Activated CD8-positive, alpha-beta memory T cell treated with anti-CD3 and anti-CD28 coated beads, Interleukin-2, amount 10 ng/mL, durations not matched to agents 7 days and 5 days (primary cell): ENCODE measurements at regions not wholly inside any gene's neighbourhood (a gene's known extent, or its start where the extent isn't known, plus 50 kb on each side); places are given as distances from the start of the nearest gene placed in this dataset.
"Not testable (repeated sequence)": the region's sequence is repeated elsewhere in the genome, so short reads cannot be mapped to it uniquely, and the experiment has no call there.

ENCODE experiments used
- ATAC-seq: fragments of 150-1000 bp; cut with Tn5 transposase; one replicate; pipeline ENCODE4 v1.10.0; 2021; ENCODE audit warnings: moderate library complexity
- CTCF ChIA-PET: fragments of 350-600 bp; sonication (Branson Sonifier 250); formaldehyde crosslinking; loops from one replicate; lab custom pipeline; 2021; ENCODE audit warnings: antibody characterized with exemption; lab: Charles Lee
- DNase-seq: peaks from one replicate; pipeline ENCODE4 v3.0.0-alpha.2; 2020
- H3K27ac Mint-ChIP-seq: one replicate; pipeline ENCODE4 v1.8.0; 2021; ENCODE audit warnings: mild to moderate bottlenecking, mixed read lengths
- H3K27me3 Mint-ChIP-seq: one replicate; pipeline ENCODE4 v1.8.0; 2021; ENCODE audit warnings: mixed read lengths
- H3K36me3 Mint-ChIP-seq: one replicate; pipeline ENCODE4 v1.8.0; 2021; ENCODE audit warnings: mild to moderate bottlenecking, mixed read lengths
- H3K4me1 Mint-ChIP-seq: one replicate; pipeline ENCODE4 v1.8.0; 2021; ENCODE audit warnings: mixed read lengths
- H3K4me3 Mint-ChIP-seq: one replicate; pipeline ENCODE4 v1.8.0; 2021; ENCODE audit warnings: mild to moderate bottlenecking, moderate library complexity, mixed read lengths
- H3K9me3 Mint-ChIP-seq: one replicate; pipeline ENCODE4 v1.8.0; 2022; ENCODE audit warnings: low read depth, mixed read lengths

- peaks cover 4% of the 10 kb centered on the region for H3K27me3 Mint-ChIP-seq
- H3K9me3 Mint-ChIP-seq = no peaks in the 10 kb centered on the region
- H3K27ac Mint-ChIP-seq = no peak overlapping the region
- no peaks in the 10 kb centered on the region for H3K36me3 Mint-ChIP-seq
- ATAC-seq (no peak), DNase-seq (no peak)
- H3K4me3 Mint-ChIP-seq = no peak overlapping the region
- CTCF ChIA-PET = no interaction called here
- H3K4me1 Mint-ChIP-seq = no peaks in the 10 kb centered on the region
These were observed 339.6 kb upstream of the CCNH start for GRCh38 chr5:87752362-87752761.

GRCh38 chr5:87751824-87752223 is 339.1 kb upstream of the CCNH start:
- ATAC-seq = no peak
- CTCF ChIA-PET = no interaction called here
- no peaks in the 10 kb centered on the region for H3K4me1 Mint-ChIP-seq

GRCh38 chr5:87746891-87747377 is 334.2 kb upstream of the CCNH start:
- H3K27me3 Mint-ChIP-seq = no peaks in the 10 kb centered on the region
- DNase-seq (no peak), ATAC-seq (no peak)
- no peaks in the 10 kb centered on the region for H3K36me3 Mint-ChIP-seq
- H3K4me3 Mint-ChIP-seq = no peak overlapping the region
- no peaks in the 10 kb centered on the region for H3K9me3 Mint-ChIP-seq
- CTCF ChIA-PET = no interaction called here
- no peak overlapping the region for H3K27ac Mint-ChIP-seq
- no peaks in the 10 kb centered on the region for H3K4me1 Mint-ChIP-seq

More at GRCh38 chr5:87751824-87752223, 339.1 kb upstream of the CCNH start:
- H3K36me3 Mint-ChIP-seq = no peaks in the 10 kb centered on the region
- no peak for DNase-seq
- H3K27me3 Mint-ChIP-seq = peaks cover 4% of the 10 kb centered on the region
- no peak overlapping the region for H3K4me3 Mint-ChIP-seq
- no peak overlapping the region for H3K27ac Mint-ChIP-seq
- no peaks in the 10 kb centered on the region for H3K9me3 Mint-ChIP-seq

GRCh38 chr5:87746341-87746740 is 333.6 kb upstream of the CCNH start:
- CTCF ChIA-PET = no interaction called here
- no peak for DNase-seq
- Mint-ChIP-seq H3K36me3 (no peaks in the 10 kb centered on the region), H3K27me3 (no peaks in the 10 kb centered on the region), H3K27ac (no peak overlapping the region), H3K4me1 (no peaks in the 10 kb centered on the region), H3K4me3 (no peak overlapping the region), H3K9me3 (no peaks in the 10 kb centered on the region)
- no peak for ATAC-seq

- H3K9me3 Mint-ChIP-seq = no peaks in the 10 kb centered on the region
- H3K36me3 Mint-ChIP-seq = no peaks in the 10 kb centered on the region
- H3K4me3 Mint-ChIP-seq = no peak overlapping the region
- no peaks in the 10 kb centered on the region for H3K27me3 Mint-ChIP-seq
- no peaks in the 10 kb centered on the region for H3K4me1 Mint-ChIP-seq
- H3K27ac Mint-ChIP-seq = no peak overlapping the region
- CTCF ChIA-PET = no interaction called here
- ATAC-seq (no peak), DNase-seq (no peak)
These were observed 329.2 kb upstream of the CCNH start for GRCh38 chr5:87741881-87742280.

GRCh38 chr5:87735923-87736322 is 323.2 kb upstream of the CCNH start:
- no peak overlapping the region for H3K27ac Mint-ChIP-seq
- H3K9me3 Mint-ChIP-seq = no peaks in the 10 kb centered on the region
- ATAC-seq (no peak), DNase-seq (no peak)
- CTCF ChIA-PET = no interaction called here
- no peaks in the 10 kb centered on the region for H3K27me3 Mint-ChIP-seq
- H3K4me1 Mint-ChIP-seq = no peaks in the 10 kb centered on the region
- no peaks in the 10 kb centered on the region for H3K36me3 Mint-ChIP-seq
- H3K4me3 Mint-ChIP-seq = no peak overlapping the region

GRCh38 chr5:87733897-87734296 is 321.2 kb upstream of the CCNH start:
- ATAC-seq (no peak), DNase-seq (no peak)
- no peaks in the 10 kb centered on the region for H3K4me1 Mint-ChIP-seq
- no peak overlapping the region for H3K4me3 Mint-ChIP-seq
- no peaks in the 10 kb centered on the region for H3K36me3 Mint-ChIP-seq
- no peaks in the 10 kb centered on the region for H3K27me3 Mint-ChIP-seq
- no peak overlapping the region for H3K27ac Mint-ChIP-seq
- CTCF ChIA-PET = no interaction called here
- no peaks in the 10 kb centered on the region for H3K9me3 Mint-ChIP-seq

GRCh38 chr5:87732875-87733768 is 320.4 kb upstream of the CCNH start:
- DNase-seq (no peak), ATAC-seq (no peak)
- no peak overlapping the region for H3K27ac Mint-ChIP-seq
- H3K4me3 Mint-ChIP-seq = no peak overlapping the region
- H3K4me1 Mint-ChIP-seq = no peaks in the 10 kb centered on the region
- no peaks in the 10 kb centered on the region for H3K9me3 Mint-ChIP-seq
- CTCF ChIA-PET = no interaction called here
- no peaks in the 10 kb centered on the region for H3K36me3 Mint-ChIP-seq
- no peaks in the 10 kb centered on the region for H3K27me3 Mint-ChIP-seq

GRCh38 chr5:87729781-87730180 is 317.1 kb upstream of the CCNH start:
- H3K36me3 Mint-ChIP-seq = no peaks in the 10 kb centered on the region
- CTCF ChIA-PET = no interaction called here
- H3K9me3 Mint-ChIP-seq = no peaks in the 10 kb centered on the region
- H3K27me3 Mint-ChIP-seq = no peaks in the 10 kb centered on the region
- no peak overlapping the region for H3K4me3 Mint-ChIP-seq
- DNase-seq = no peak
- no peak overlapping the region for H3K27ac Mint-ChIP-seq
- no peak for ATAC-seq
- no peaks in the 10 kb centered on the region for H3K4me1 Mint-ChIP-seq

GRCh38 chr5:87722286-87722685 is 309.6 kb upstream of the CCNH start:
- DNase-seq (no peak), ATAC-seq (no peak)
- CTCF ChIA-PET = no interaction called here
- no peaks in the 10 kb centered on the region for H3K27me3 Mint-ChIP-seq
- no peaks in the 10 kb centered on the region for H3K9me3 Mint-ChIP-seq
- no peak overlapping the region for H3K4me3 Mint-ChIP-seq
- no peaks in the 10 kb centered on the region for H3K36me3 Mint-ChIP-seq
- no peaks in the 10 kb centered on the region for H3K4me1 Mint-ChIP-seq
- no peak overlapping the region for H3K27ac Mint-ChIP-seq

GRCh38 chr5:87718224-87718925 is 305.6 kb upstream of the CCNH start:
- CTCF ChIA-PET = interaction anchor here (0.7 kb wide), 1 partner anchor 182 kb away, joined by 4 read pairs; no protein-coding TSS in a partner anchor
- H3K27me3 Mint-ChIP-seq, H3K36me3 Mint-ChIP-seq, ATAC-seq, DNase-seq, H3K27ac Mint-ChIP-seq, H3K4me3 Mint-ChIP-seq, H3K9me3 Mint-ChIP-seq, H3K4me1 Mint-ChIP-seq: not testable (repeated sequence)

GRCh38 chr5:87717761-87718160 is 305.0 kb upstream of the CCNH start:
- Mint-ChIP-seq H3K9me3 (no peaks in the 10 kb centered on the region), H3K4me3 (no peak overlapping the region), H3K36me3 (no peaks in the 10 kb centered on the region), H3K4me1 (no peaks in the 10 kb centered on the region), H3K27me3 (no peaks in the 10 kb centered on the region), H3K27ac (no peak overlapping the region)
- ATAC-seq (no peak), DNase-seq (no peak)
- CTCF ChIA-PET = no interaction called here

GRCh38 chr5:87705876-87706275 is 293.1 kb upstream of the CCNH start:
- Mint-ChIP-seq H3K27ac (no peak overlapping the region), H3K27me3 (no peaks in the 10 kb centered on the region), H3K36me3 (no peaks in the 10 kb centered on the region), H3K4me1 (no peaks in the 10 kb centered on the region), H3K4me3 (no peak overlapping the region), H3K9me3 (no peaks in the 10 kb centered on the region)
- CTCF ChIA-PET = no interaction called here
- DNase-seq = no peak
- no peak for ATAC-seq

GRCh38 chr5:87686975-87687374 is 274.2 kb upstream of the CCNH start:
- Mint-ChIP-seq H3K27ac (no peak overlapping the region), H3K36me3 (no peaks in the 10 kb centered on the region), H3K4me1 (peaks cover 2% of the 10 kb centered on the region), H3K9me3 (peaks cover 5% of the 10 kb centered on the region), H3K27me3 (no peaks in the 10 kb centered on the region), H3K4me3 (no peak overlapping the region)
- CTCF ChIA-PET = no interaction called here
- DNase-seq (no peak), ATAC-seq (no peak)
